ENCODE measurements at regions not wholly inside any gene's neighbourhood (a gene's known extent, or its start where the extent isn't known, plus 50 kb on each side); places are given as distances from the start of the nearest gene placed in this dataset.

DNA sequence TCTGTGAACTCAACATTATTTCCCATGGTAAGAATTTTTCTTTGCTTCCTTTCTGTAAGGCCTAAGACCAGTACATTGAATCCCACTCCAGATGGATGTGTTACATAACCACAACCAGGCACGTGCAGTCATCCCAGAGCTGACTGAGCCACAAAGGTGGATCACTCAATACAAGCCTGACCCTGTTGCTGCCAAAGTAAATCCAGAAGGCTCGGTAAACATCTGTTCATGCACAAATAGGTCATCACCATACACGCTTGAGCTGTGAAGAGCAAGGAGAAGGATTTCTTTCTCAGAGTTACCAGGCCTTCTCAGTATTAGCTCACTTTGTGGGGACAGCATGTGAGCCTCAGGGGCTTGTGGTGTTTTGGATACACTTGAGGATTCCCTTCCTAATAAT lies 791.4 kb upstream of the FANCL start:
- TF ChIP-seq CTCF (IDR thresholded peaks at IDR 0.05): no peak
- TF ChIP-seq POLR2A (IDR thresholded peaks at IDR 0.05): no peak
- H3K9me3 ChIP-seq: no peaks in the 10 kb centered on the region
- no peaks in the 10 kb centered on the region for H3K36me3 ChIP-seq (replicated peaks in 1 of 2; ENCODE audit: insufficient read depth in 1 of 2, low read depth in 2 of 2)
- H3K27me3 ChIP-seq: no peaks in the 10 kb centered on the region
- H3K4me1 ChIP-seq: no peaks in the 10 kb centered on the region
- no peak overlapping the region for H3K4me3 ChIP-seq
- DNase-seq (peak in 2 of 4 donors; percentile 14 to 30), ATAC-seq (peak; percentile 24)
- intact Hi-C loops (cut with DNase I): no loop called here
- WGBS, 2 donors: 45 to 54% methylated on average over 3 of the region's 3 CpGs
- no peak overlapping the region for H3K27ac ChIP-seq

- 49 to 61% methylated on average over 6 of the region's 6 CpGs for WGBS, 2 donors
- Histone ChIP-seq H3K27ac (no peak overlapping the region), H3K9me3 (no peaks in the 10 kb centered on the region), H3K4me3 (no peak overlapping the region), H3K4me1 (no peaks in the 10 kb centered on the region), H3K36me3 (replicated peaks in 1 of 2; ENCODE audit: insufficient read depth in 1 of 2, low read depth in 2 of 2) (no peaks in the 10 kb centered on the region), H3K27me3 (no peaks in the 10 kb centered on the region)
- intact Hi-C loops (cut with DNase I): no loop called here
- no peak for TF ChIP-seq CTCF (IDR thresholded peaks at IDR 0.05)
- TF ChIP-seq POLR2A (IDR thresholded peaks at IDR 0.05): no peak
- peak in 3 of 4 donors; percentile 18 to 24 (median 20) for DNase-seq
- no peak for ATAC-seq
These were observed 787.9 kb upstream of the FANCL start for GRCh38 chr2:59029058-59029457.

GRCh38 chr2:59027320-59027719 lies 786.2 kb upstream of the FANCL start:
- no peak overlapping the region for H3K4me3 ChIP-seq
- TF ChIP-seq CTCF (IDR thresholded peaks at IDR 0.05) (no peak), POLR2A (IDR thresholded peaks at IDR 0.05) (no peak)
- H3K9me3 ChIP-seq: no peaks in the 10 kb centered on the region
- 74 to 77% methylated on average over 4 of the region's 4 CpGs for WGBS, 2 donors
- ATAC-seq (no peak), DNase-seq (no peak)
- H3K27me3 ChIP-seq: no peaks in the 10 kb centered on the region
- H3K4me1 ChIP-seq: no peaks in the 10 kb centered on the region
- H3K36me3 ChIP-seq (replicated peaks in 1 of 2; ENCODE audit: insufficient read depth in 1 of 2, low read depth in 2 of 2): no peaks in the 10 kb centered on the region
- intact Hi-C loops (cut with DNase I): no loop called here
- H3K27ac ChIP-seq: no peak overlapping the region

DNA sequence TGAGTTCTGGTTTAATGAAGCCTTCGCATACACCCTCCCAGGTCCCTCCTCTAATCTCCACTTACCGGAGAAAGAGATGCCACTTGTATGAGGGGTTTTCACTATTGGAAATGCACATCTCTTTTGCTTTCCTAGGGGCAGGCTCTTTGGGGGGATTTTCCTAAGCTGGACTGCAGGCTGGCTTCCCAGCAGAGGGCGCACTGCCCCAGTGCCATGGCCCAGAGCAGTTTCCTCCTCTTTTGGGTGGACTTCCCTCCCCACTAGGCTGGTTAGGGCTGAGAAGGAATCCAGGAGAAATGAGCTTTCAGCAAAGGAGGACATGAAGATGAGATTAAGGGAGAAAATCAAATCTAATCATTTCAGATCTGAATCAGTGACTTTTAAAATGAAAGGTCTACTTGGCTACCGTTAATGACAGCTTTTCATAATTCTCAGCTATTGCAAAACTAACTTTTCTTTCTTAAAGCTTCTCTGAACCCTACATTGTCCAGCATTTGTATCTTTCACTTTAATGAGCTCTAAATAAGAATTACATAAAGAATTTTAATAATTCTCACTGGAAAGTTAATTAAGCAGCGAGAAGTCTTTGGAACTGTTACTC lies 784.1 kb upstream of the FANCL start:
- WGBS, 2 donors: 44 to 54% methylated on average over 5 of the region's 5 CpGs
- peak; percentile 41 to 59 (median 56) for TF ChIP-seq CTCF (IDR thresholded peaks at IDR 0.05)
- TF ChIP-seq POLR2A (IDR thresholded peaks at IDR 0.05): no peak
- intact Hi-C loops (cut with DNase I): no loop called here
- no peaks in the 10 kb centered on the region for H3K36me3 ChIP-seq (replicated peaks in 1 of 2; ENCODE audit: insufficient read depth in 1 of 2, low read depth in 2 of 2)
- no peaks in the 10 kb centered on the region for H3K4me1 ChIP-seq
- H3K27ac ChIP-seq: no peak overlapping the region
- no peak for ATAC-seq
- H3K4me3 ChIP-seq: no peak overlapping the region
- peak; percentile 20 to 42 (median 31) for DNase-seq
- no peaks in the 10 kb centered on the region for H3K9me3 ChIP-seq
- no peaks in the 10 kb centered on the region for H3K27me3 ChIP-seq

DNA sequence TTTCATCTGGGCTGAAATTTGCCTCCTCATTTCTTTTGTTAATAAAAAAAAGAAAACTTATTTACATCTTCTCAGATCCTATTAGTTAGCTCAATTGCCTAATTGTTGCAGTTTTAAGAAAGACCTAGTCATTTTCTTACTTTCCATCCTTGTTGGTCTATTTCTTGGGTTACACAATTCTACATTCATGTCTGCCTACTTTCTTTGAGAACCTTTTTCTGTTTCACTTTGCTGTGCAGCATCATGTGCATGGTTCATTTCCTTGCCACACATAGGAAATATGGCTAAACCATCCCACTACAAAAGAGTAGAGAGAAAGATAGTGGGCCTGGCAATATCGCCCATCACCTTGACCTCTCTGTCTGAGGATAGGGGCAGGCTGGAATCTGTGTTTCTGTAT lies 780.7 kb upstream of the FANCL start:
- no peaks in the 10 kb centered on the region for H3K4me1 ChIP-seq
- WGBS, 2 donors: 71 to 72% methylated on average over 1 of the region's 1 CpG
- ATAC-seq: no peak
- H3K36me3 ChIP-seq (replicated peaks in 1 of 2; ENCODE audit: insufficient read depth in 1 of 2, low read depth in 2 of 2): no peaks in the 10 kb centered on the region
- no peak for DNase-seq
- H3K9me3 ChIP-seq: no peaks in the 10 kb centered on the region
- intact Hi-C loops (cut with DNase I): no loop called here
- H3K27ac ChIP-seq: no peak overlapping the region
- no peak overlapping the region for H3K4me3 ChIP-seq
- H3K27me3 ChIP-seq: no peaks in the 10 kb centered on the region
- no peak for TF ChIP-seq POLR2A (IDR thresholded peaks at IDR 0.05)
- TF ChIP-seq CTCF (IDR thresholded peaks at IDR 0.05): no peak
